ENCODE measurements at regions not wholly inside any gene's neighbourhood (a gene's known extent, or its start where the extent isn't known, plus 50 kb on each side); places are given as distances from the start of the nearest gene placed in this dataset.
"Not testable (repeated sequence)": the region's sequence is repeated elsewhere in the genome, so short reads cannot be mapped to it uniquely, and the experiment has no call there.

DNA sequence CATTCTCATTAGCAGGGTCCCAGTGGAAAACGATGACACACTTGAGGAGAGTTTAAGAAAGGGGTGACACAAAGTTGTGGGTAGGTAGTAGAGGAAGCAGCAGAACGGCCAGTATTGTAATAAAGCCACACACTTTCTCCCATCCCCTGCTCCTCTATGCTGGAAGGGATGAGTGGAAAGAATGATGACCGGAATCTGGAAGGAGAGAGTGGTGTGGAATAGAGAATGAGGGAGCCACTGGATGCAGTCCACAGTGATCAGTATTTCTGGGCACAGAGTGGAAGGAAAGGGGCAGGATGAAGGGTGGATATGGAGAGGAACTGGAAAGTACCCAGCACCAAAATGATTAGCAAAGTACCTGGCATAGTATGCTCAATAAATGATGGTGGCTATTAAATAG is 133.8 kb upstream of the DAB2 start:
- DNase-seq: no peak
- in situ Hi-C loops (cut with MboI; ENCODE audit: low pct_unique_long_range_greater_than_20kb, low sequenced_read_pairs): loop anchor here (10.0 kb wide), 1 partner anchor 174 kb away; no protein-coding TSS in a partner anchor

- in situ Hi-C loops (cut with MboI; ENCODE audit: low pct_unique_long_range_greater_than_20kb, low sequenced_read_pairs): loop anchor here (10.0 kb wide), 1 partner anchor 171 kb away; no protein-coding TSS in a partner anchor
- DNase-seq: peak; percentile 14
Measured at GRCh38 chr5:39555788-39556187, 131.0 kb upstream of the DAB2 start.

GRCh38 chr5:39547553-39548154 is 122.9 kb upstream of the DAB2 start:
- DNase-seq: peak; percentile 68
- in situ Hi-C loops (cut with MboI; ENCODE audit: low pct_unique_long_range_greater_than_20kb, low sequenced_read_pairs): no loop called here

- in situ Hi-C loops (cut with MboI; ENCODE audit: low pct_unique_long_range_greater_than_20kb, low sequenced_read_pairs): no loop called here
- DNase-seq: no peak
Measured at GRCh38 chr5:39544941-39545340, 120.2 kb upstream of the DAB2 start.

GRCh38 chr5:39543335-39543734 is 118.6 kb upstream of the DAB2 start:
- peak; percentile 37 for DNase-seq
- in situ Hi-C loops (cut with MboI; ENCODE audit: low pct_unique_long_range_greater_than_20kb, low sequenced_read_pairs): no loop called here

DNA sequence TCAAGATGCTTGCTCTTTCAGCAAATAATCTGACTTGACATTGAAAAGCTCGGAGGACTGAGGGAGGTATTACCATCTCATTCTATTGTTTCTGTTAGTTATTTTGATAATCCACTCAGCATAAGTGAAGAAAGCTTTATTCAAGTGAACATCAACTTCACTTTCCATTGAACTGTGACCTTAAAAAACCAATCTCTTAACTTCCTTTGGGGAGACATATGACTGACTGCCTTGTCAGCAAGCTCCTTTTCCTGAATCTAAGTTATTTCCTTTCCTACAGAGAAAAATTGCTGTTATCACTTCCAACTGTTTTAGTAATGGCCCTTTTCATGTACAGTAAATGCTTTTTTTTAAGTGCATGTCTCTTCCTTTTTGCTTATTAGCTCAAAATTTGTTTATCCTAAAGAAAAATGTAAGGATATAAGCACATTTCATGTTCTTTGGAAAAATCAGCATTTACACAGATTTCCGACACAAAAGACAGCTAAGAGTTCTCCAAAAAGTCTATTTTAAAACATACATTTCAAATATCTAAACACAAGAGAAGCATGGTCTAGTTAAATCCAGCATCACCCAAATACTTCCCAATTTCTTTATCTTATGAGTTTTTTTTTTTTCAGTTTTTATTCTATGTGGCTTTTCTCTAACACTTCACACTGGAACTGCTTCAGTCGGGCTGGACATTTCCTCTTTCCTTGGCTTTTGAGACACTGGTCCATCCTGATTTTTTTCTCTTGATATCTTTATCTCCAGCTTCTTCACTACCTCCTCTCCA is 117.9 kb upstream of the DAB2 start:
- no peak for DNase-seq
- in situ Hi-C loops (cut with MboI; ENCODE audit: low pct_unique_long_range_greater_than_20kb, low sequenced_read_pairs): no loop called here

DNA sequence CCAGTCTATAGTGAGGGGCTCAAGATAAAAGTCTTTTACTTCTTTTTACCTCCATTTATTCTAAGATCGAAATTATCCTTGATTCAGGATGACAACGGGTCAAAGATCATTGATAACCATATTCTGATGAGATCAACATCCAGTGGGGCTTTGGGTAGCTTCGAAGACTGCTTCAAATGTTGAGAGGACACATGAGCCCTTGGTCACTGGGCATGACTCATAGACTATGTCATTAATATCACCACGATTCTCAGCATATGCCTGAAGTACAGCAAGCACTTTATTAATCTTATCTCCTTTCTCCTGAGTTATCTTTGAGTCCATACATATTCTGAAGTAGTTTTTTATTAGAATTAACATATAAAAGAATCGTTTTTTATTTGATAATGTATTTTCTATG is 117.1 kb upstream of the DAB2 start:
- in situ Hi-C loops (cut with MboI; ENCODE audit: low pct_unique_long_range_greater_than_20kb, low sequenced_read_pairs): no loop called here
- DNase-seq: no peak

DNA sequence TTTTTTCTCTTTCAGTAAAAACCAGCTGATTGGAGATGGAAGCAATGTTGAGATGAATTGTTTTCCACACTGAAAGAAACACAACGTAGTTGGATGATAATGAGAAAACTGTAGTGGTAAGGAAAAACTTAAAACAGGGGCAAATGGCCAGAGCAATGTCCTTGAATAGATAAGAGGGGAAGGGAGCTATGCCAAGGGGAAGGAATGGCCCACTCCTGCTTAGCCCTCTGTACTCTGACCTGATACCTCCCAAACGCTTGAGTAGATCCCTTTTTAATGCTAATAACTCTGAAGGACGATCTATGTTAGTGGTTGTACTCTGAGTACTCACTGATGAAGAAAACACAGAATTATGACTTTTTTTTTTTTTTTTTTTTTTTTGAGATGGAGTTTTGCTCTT is 114.7 kb upstream of the DAB2 start:
- in situ Hi-C loops (cut with MboI; ENCODE audit: low pct_unique_long_range_greater_than_20kb, low sequenced_read_pairs): no loop called here
- DNase-seq: no peak

DNA sequence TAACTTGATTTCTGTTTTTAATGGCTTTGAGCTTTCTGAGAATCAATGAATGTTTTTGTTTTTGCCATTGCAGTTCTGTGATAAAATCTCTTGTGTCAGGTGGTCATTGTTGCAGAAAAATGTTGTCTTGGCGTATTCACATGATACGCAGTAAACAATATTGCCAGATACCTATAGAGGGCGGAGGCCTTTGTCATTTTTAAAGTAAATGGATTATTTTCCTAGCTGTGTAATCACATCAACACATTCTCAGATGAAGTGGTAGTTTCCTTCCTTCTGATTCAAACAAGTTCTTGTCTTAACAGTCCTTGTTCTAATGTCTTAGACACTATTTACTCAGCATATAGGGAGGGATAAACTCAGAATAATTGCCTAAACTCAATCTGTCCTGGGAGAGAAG is 109.9 kb upstream of the DAB2 start:
- DNase-seq: no peak
- in situ Hi-C loops (cut with MboI; ENCODE audit: low pct_unique_long_range_greater_than_20kb, low sequenced_read_pairs): no loop called here

DNA sequence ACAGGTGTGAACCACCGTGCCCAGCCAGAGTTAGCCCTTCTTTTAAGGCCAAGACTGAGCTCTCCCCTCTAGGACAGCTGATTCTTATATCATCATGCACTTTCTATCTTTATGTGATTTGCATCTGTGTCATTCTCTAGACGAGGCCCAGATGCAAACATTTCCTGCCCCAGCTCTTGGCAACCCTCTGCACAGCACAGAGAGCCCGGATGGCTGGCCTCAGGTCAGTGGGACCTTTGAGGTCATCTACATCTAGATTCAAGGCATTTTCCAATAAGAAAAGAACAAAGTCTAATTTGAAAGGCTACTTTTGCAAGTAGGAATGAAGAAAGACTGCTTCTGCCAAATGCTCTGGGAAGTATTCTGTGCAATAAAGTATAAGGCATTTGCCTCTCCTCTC is 109.0 kb upstream of the DAB2 start:
- no peak for DNase-seq
- in situ Hi-C loops (cut with MboI; ENCODE audit: low pct_unique_long_range_greater_than_20kb, low sequenced_read_pairs): no loop called here

DNA sequence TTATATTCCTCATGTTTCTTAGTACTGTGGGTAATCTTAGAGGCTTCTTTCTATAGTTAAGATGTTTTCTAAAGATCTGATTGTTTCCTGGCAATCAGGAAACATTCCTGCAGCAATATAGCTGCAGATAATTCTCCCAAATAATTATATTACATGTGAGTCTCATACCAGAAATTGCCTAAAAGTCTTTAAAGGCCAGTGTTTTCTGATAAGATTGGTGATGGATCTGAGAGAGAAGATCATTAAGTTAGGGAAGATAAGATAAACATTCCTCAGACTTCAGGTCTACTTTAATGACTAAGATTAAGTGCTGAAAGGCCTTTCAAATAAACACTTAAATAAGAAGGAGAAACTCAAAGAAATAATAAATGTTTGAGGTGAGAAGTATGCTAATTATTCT is 107.7 kb upstream of the DAB2 start:
- in situ Hi-C loops (cut with MboI; ENCODE audit: low pct_unique_long_range_greater_than_20kb, low sequenced_read_pairs): no loop called here
- DNase-seq: no peak

DNA sequence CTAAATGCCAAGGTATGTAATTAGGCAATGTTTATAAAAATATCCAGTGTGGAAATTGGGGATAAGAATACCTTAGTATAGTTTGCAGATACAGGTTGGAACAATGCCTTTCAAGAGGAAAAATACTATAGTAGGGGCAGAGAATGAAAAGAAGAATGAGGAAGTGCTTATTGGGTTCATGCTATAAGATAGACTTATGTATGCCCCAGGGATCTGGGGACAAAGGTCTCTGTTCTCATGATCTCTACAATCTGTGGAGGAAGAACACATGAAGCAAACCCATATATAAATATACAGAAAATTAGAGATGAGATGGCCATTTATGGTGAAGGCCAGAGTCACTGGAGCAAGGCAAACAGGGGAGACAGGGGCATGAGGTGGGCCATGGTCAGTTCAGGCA is 106.5 kb upstream of the DAB2 start:
- DNase-seq: no peak
- in situ Hi-C loops (cut with MboI; ENCODE audit: low pct_unique_long_range_greater_than_20kb, low sequenced_read_pairs): no loop called here

DNA sequence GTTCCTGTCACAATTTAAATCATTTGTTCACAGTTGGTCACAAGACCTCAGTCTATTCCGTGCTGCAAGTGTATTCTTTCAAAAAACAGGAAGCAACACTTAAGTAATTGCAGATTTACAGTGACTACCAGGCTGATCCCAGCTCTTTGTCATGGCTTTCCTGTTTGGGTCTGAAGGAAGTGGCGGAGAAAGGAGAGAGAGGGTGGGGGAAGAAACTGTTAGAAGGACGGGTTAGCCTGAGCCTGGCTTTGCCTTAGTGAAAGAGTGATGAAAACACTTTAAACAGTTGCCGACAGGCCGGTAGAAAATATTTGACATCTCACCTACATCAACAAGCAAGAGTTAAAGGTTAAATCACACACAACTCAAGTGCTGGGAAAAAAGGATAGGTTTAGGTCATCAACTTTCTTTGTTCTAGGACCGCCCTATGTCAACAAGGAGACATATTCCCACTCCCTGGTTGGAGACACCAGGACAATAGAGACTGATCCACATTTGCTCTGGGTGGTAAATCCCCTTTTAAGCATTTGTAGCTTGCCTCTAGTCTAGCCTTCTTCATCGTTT is 102.2 kb upstream of the DAB2 start:
- peak; percentile 90 for DNase-seq
- in situ Hi-C loops (cut with MboI; ENCODE audit: low pct_unique_long_range_greater_than_20kb, low sequenced_read_pairs): no loop called here

GRCh38 chr5:39525781-39526180 is 101.0 kb upstream of the DAB2 start:
- in situ Hi-C loops (cut with MboI; ENCODE audit: low pct_unique_long_range_greater_than_20kb, low sequenced_read_pairs): not testable (repeated sequence)
- DNase-seq: peak; percentile 23

- in situ Hi-C loops (cut with MboI; ENCODE audit: low pct_unique_long_range_greater_than_20kb, low sequenced_read_pairs): no loop called here
- DNase-seq: no peak
Measured at GRCh38 chr5:39525271-39525670, 100.5 kb upstream of the DAB2 start.

DNA sequence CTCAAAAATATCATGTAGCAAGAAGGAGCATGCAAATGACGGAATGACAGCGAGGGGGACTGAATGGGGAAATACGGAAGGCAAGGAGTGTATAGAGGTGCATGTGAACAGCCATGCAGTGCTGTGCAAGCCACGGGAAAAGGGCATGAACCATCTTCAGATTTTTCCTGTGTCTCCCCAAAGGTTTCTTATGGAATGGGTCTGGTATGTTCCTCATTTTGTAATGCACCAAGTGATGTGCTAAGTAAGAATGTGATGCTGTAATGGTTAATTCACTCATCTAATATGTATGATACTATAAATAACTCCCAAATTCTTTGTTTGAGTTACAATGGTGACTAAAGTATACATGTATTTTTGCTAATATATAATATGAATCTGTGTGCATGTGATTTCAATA is 99.0 kb upstream of the DAB2 start:
- no peak for DNase-seq
- in situ Hi-C loops (cut with MboI; ENCODE audit: low pct_unique_long_range_greater_than_20kb, low sequenced_read_pairs): no loop called here

- in situ Hi-C loops (cut with MboI; ENCODE audit: low pct_unique_long_range_greater_than_20kb, low sequenced_read_pairs): no loop called here
- DNase-seq: no peak
Measured at GRCh38 chr5:39521940-39522590, 97.3 kb upstream of the DAB2 start.

DNA sequence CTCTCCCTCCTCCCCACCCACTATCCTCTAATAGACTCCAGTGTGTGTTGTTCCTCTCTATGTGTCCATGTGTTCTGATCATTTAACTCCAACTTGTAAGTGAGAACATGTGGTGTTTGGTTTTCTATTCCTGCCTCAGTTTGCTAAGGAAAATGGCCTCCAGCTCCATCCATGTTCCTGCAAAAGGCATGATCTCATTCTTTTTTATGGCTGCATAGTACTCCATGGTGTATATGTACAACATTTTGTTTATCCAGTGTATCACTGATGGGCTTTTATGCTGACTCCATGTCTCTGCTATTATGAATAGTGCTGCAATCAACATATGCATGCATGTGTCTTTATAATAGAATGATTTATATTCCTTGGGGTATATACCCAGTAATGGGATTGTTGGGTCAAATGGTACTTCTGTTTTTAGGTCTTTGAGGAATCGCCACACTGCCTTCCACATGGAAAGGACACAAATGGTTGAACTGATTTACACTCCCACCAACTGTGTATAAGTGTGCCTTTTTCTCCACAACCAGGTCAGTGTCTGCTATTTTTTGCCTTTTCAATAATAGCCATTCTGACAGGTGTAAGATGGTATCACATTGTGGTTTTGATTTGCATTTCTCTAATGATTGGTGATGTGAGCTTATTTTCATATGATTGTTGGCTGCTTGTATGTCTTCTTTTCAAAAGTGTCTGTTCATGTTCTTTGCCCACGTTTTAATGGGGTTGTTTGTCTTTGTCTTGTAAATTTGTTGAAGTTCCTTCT is 96.5 kb upstream of the DAB2 start:
- DNase-seq: no peak
- in situ Hi-C loops (cut with MboI; ENCODE audit: low pct_unique_long_range_greater_than_20kb, low sequenced_read_pairs): no loop called here

DNA sequence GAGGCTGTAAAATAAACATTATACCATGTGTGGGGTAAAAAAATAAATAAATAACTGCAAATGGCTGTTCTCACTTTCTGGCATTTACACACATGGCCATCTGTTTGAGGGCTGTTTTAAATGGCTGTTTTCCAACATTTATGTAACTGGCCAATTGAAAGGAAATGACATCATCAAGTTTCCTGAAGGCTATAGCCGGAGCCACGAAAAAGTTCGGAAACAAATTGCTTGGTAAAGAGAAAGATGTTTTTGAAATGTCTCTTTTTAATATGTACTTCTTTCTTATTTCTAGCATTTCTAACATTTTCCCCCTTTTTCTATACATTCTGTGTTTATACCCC is 95.4 kb upstream of the DAB2 start:
- in situ Hi-C loops (cut with MboI; ENCODE audit: low pct_unique_long_range_greater_than_20kb, low sequenced_read_pairs): no loop called here
- DNase-seq: peak; percentile 41

Measured in KBM-7 (cell line).